ENCODE measurements at regions not wholly inside any gene's neighbourhood (a gene's known extent, or its start where the extent isn't known, plus 50 kb on each side); places are given as distances from the start of the nearest gene placed in this dataset.
"Not testable (repeated sequence)": the region's sequence is repeated elsewhere in the genome, so short reads cannot be mapped to it uniquely, and the experiment has no call there.

GRCh38 chr3:144023543-144023942 lies 51.9 kb downstream of the DIPK2A start:
- H3K9me3 ChIP-seq; H3K4me3 ChIP-seq; H3K27me3 ChIP-seq; H3K27ac ChIP-seq; H3K36me3 ChIP-seq; H3K9ac ChIP-seq (ENCODE audit: low read depth in 2 of 2, low read length in 2 of 2); H3K4me1 ChIP-seq; DNase-seq; intact Hi-C loops (cut with DNase I): not testable (repeated sequence)

GRCh38 chr3:144028798-144029411 lies 57.3 kb downstream of the DIPK2A start:
- Histone ChIP-seq H3K4me3 (no peak overlapping the region), H3K36me3 (no peaks in the 10 kb centered on the region), H3K9me3 (no peaks in the 10 kb centered on the region), H3K27me3 (no peaks in the 10 kb centered on the region), H3K4me1 (no peaks in the 10 kb centered on the region), H3K27ac (no peak overlapping the region), H3K9ac (ENCODE audit: low read depth in 2 of 2, low read length in 2 of 2) (no peak overlapping the region)
- no peak for DNase-seq
- no peak for TF ChIP-seq CTCF (IDR thresholded peaks at IDR 0.05)
- intact Hi-C loops (cut with DNase I), result no loop called here

GRCh38 chr3:144029769-144030168 lies 58.1 kb downstream of the DIPK2A start:
- Histone ChIP-seq H3K4me3 (no peak overlapping the region), H3K36me3 (no peaks in the 10 kb centered on the region), H3K9ac (ENCODE audit: low read depth in 2 of 2, low read length in 2 of 2) (no peak overlapping the region), H3K27me3 (no peaks in the 10 kb centered on the region), H3K9me3 (no peaks in the 10 kb centered on the region), H3K27ac (no peak overlapping the region), H3K4me1 (no peaks in the 10 kb centered on the region)
- no peak for TF ChIP-seq CTCF (IDR thresholded peaks at IDR 0.05)
- intact Hi-C loops (cut with DNase I), result no loop called here
- DNase-seq, result no peak

GRCh38 chr3:144031938-144032337 lies 60.3 kb downstream of the DIPK2A start:
- Histone ChIP-seq H3K36me3 (no peaks in the 10 kb centered on the region), H3K9ac (ENCODE audit: low read depth in 2 of 2, low read length in 2 of 2) (no peak overlapping the region), H3K4me3 (no peak overlapping the region), H3K9me3 (no peaks in the 10 kb centered on the region), H3K4me1 (no peaks in the 10 kb centered on the region), H3K27me3 (no peaks in the 10 kb centered on the region), H3K27ac (no peak overlapping the region)
- DNase-seq, result no peak
- intact Hi-C loops (cut with DNase I), result no loop called here
- TF ChIP-seq CTCF (IDR thresholded peaks at IDR 0.05), result no peak

GRCh38 chr3:144032531-144033239 lies 61.1 kb downstream of the DIPK2A start:
- H3K9ac ChIP-seq (ENCODE audit: low read depth in 2 of 2, low read length in 2 of 2), result no peak overlapping the region
- no peak for TF ChIP-seq CTCF (IDR thresholded peaks at IDR 0.05)
- intact Hi-C loops (cut with DNase I), result no loop called here
- no peaks in the 10 kb centered on the region for H3K36me3 ChIP-seq
- no peak for DNase-seq
- no peaks in the 10 kb centered on the region for H3K9me3 ChIP-seq
- H3K4me3 ChIP-seq, result no peak overlapping the region
- H3K27ac ChIP-seq, result no peak overlapping the region
- no peaks in the 10 kb centered on the region for H3K27me3 ChIP-seq
- H3K4me1 ChIP-seq, result no peaks in the 10 kb centered on the region

- intact Hi-C loops (cut with DNase I), result no loop called here
- no peak for TF ChIP-seq CTCF (IDR thresholded peaks at IDR 0.05)
- H3K27ac ChIP-seq, result no peak overlapping the region
Measured at GRCh38 chr3:144033240-144033589, 61.6 kb downstream of the DIPK2A start.

More at GRCh38 chr3:144033240-144033589, 61.6 kb downstream of the DIPK2A start:
- no peak overlapping the region for H3K4me3 ChIP-seq
- H3K4me1 ChIP-seq, result no peaks in the 10 kb centered on the region
- no peak overlapping the region for H3K9ac ChIP-seq (ENCODE audit: low read depth in 2 of 2, low read length in 2 of 2)
- no peaks in the 10 kb centered on the region for H3K27me3 ChIP-seq
- DNase-seq, result no peak
- no peaks in the 10 kb centered on the region for H3K9me3 ChIP-seq
- H3K36me3 ChIP-seq, result no peaks in the 10 kb centered on the region

Measured in colonic mucosa (tissue), 4 donors.